K562 (cell line): ENCODE measurements at regions not wholly inside any gene's neighbourhood (a gene's known extent, or its start where the extent isn't known, plus 50 kb on each side); places are given as distances from the start of the nearest gene placed in this dataset.

Experiments
- ATAC-seq: fragments of 200-7000 bp; cut with Tn5 transposase; 3 replicates; pipeline ENCODE4 v1.9.1; 2020; ENCODE audit warnings: moderate library complexity
- BruUV-seq: library from RNA; stranded (reverse); fragments of 400-500 nt; replicated peaks from 2 replicates; lab custom pipeline; 2021; lab: Mats Ljungman, UMichigan
- CTCF ChIA-PET: fragments of 300-600 bp; formaldehyde crosslinking; extraction: SDS; loops from one replicate; lab custom pipeline; 2021; ENCODE audit warnings: low intra/inter-chr PET ratio; lab: Yijun Ruan, JAX
- POLR2A ChIA-PET: fragments of 300-600, 350-650 bp; sonication (Branson Sonifier 250); formaldehyde crosslinking; extraction: SDS; loops from one replicate; lab custom pipeline; 2021; ENCODE audit warnings: antibody characterized with exemption, inconsistent platforms; lab: Yijun Ruan, JAX
- DNase-seq, 4 experiments: peaks; one replicate each; pipeline versions ENCODE4 v3.0.0 to v3.0.0-alpha.2; 2011 to 2018; ENCODE audit warnings: low spot score in 3 of 4, mixed read lengths in 3 of 4; ENCODE audit errors: extremely low read depth in 1 of 4
- FAIRE-seq: peaks from 2 replicates; lab custom pipeline; 2011; peaks lifted over from hg19 to GRCh38; lab: Jason Lieb, UNC
- H2AFZ ChIP-seq: 2 replicates; pipeline ENCODE4 v1.6.0; 2011; ENCODE audit warnings: low read depth, low read length, control low read depth, inconsistent platforms
- H3K27ac ChIP-seq: fragments of 200-600 bp; 3 replicates; pipeline ENCODE4 v1.8.0; 2011; ENCODE audit warnings: low read depth, mild to moderate bottlenecking, control low read depth, inconsistent platforms, low read length, moderate library complexity, mixed read lengths; ENCODE audit errors: extremely low read depth
- H3K27me3 ChIP-seq, 2 experiments: fragments of 300-600 bp in 1 of 2; 2 replicates in 1 of 2; 3 replicates in 1 of 2; pipeline versions ENCODE4 v1.6.0 to v1.8.0; 2011; ENCODE audit warnings: inconsistent platforms in 2 of 2, low read length in 2 of 2, mild to moderate bottlenecking in 1 of 2, mixed read lengths in 1 of 2, moderate library complexity in 1 of 2; ENCODE audit not compliant: control insufficient read depth in 2 of 2, insufficient read depth in 2 of 2
- H3K36me3 ChIP-seq: fragments of 300-600 bp; 3 replicates; pipeline ENCODE4 v1.8.0; 2011; ENCODE audit warnings: mild to moderate bottlenecking, low read length, inconsistent platforms; ENCODE audit not compliant: control insufficient read depth, insufficient read depth
- H3K4me1 ChIP-seq, 2 experiments: fragments of 200-600 bp in 1 of 2; replicated peaks in 1 of 2; 2 replicates in 1 of 2; 3 replicates in 1 of 2; pipeline versions ENCODE4 v1.5.1 to v1.8.0; 2011; ENCODE audit warnings: inconsistent platforms in 2 of 2, low read length in 2 of 2, mild to moderate bottlenecking in 1 of 2, mixed read lengths in 1 of 2, moderate library complexity in 1 of 2; ENCODE audit not compliant: control insufficient read depth in 2 of 2, insufficient read depth in 2 of 2
- H3K4me2 ChIP-seq: 2 replicates; pipeline ENCODE4 v1.6.1; 2011; ENCODE audit warnings: low read length, control low read depth, inconsistent platforms, mixed read lengths; ENCODE audit not compliant: insufficient read depth
- H3K4me3 ChIP-seq: fragments of 200-600 bp; sonication (generic), shearing (Covaris generic); 2 replicates; pipeline ENCODE4 v1.5.1; 2016; ENCODE audit warnings: control low read depth, inconsistent platforms
- H3K79me2 ChIP-seq: fragments of 200-600 bp; 3 replicates; pipeline ENCODE4 v1.8.0; 2011; ENCODE audit warnings: low read length, inconsistent platforms; ENCODE audit not compliant: control insufficient read depth, insufficient read depth
- H3K9ac ChIP-seq, 2 experiments: 2 replicates each; pipeline versions ENCODE4 v1.6.0 to v1.6.1; 2011; ENCODE audit warnings: low read depth in 2 of 2, low read length in 2 of 2, control low read depth in 1 of 2, inconsistent platforms in 1 of 2, mild to moderate bottlenecking in 1 of 2, mixed read lengths in 1 of 2; ENCODE audit not compliant: insufficient read depth in 1 of 2
- H3K9me1 ChIP-seq: one replicate; pipeline ENCODE4 v1.6.0; 2011; ENCODE audit warnings: inconsistent platforms, mild to moderate bottlenecking, low read length, moderate library complexity; ENCODE audit not compliant: control insufficient read depth, insufficient read depth
- H3K9me3 ChIP-seq: replicated peaks from 2 replicates; pipeline ENCODE4 v1.5.1; 2011; ENCODE audit warnings: low read depth, low read length, inconsistent platforms; ENCODE audit not compliant: control insufficient read depth, insufficient read depth
- H4K20me1 ChIP-seq: replicated peaks from 2 replicates; pipeline ENCODE4 v1.6.1; 2011; ENCODE audit warnings: low read length, inconsistent platforms, mixed read lengths; ENCODE audit not compliant: control insufficient read depth, insufficient read depth
- BRD4 ChIP-seq: fragments of 200-600 bp; sonication (generic); IDR thresholded peaks from 2 replicates; pipeline ENCODE4 v1.6.1; 2017; ENCODE audit warnings: inconsistent platforms
- KHSRP ChIP-seq: fragments of 450-650 bp; IDR thresholded peaks from 2 replicates; pipeline ENCODE4 v1.6.1; 2017
- NR2F6 ChIP-seq: fragments of 450-650 bp; formaldehyde crosslinking; IDR thresholded peaks from 2 replicates; pipeline ENCODE4 v1.4.0; 2020; ENCODE audit warnings: mild to moderate bottlenecking
- NR4A1 ChIP-seq, 2 experiments: fragments of 250-450 bp in 1 of 2; fragments of 450-650 bp in 1 of 2; sonication (Bioruptor Pico) in 1 of 2; IDR thresholded peaks; 2 replicates each; pipeline versions ENCODE4 v1.4.0 to v1.6.1; 2016 to 2020; ENCODE audit warnings: mild to moderate bottlenecking in 2 of 2, missing compliant biosample characterization in 1 of 2, missing genetic modification characterization in 1 of 2, moderate library complexity in 1 of 2
- ZNF766 ChIP-seq: fragments of 200-800 bp; sonication (Bioruptor generic); conservative IDR thresholded peaks from 2 replicates; pipeline ENCODE4 v1.6.1; 2016; ENCODE audit warnings: missing genetic modification characterization, missing compliant biosample characterization
- WGBS: fragments of 100-300 bp; shearing (Covaris generic); methylation state at CpG from one replicate; pipeline ENCODE4 v1.1.6; 2016; ENCODE audit warnings: low coverage, mixed read lengths; ENCODE audit not compliant: insufficient coverage; ENCODE audit errors: missing lambda C conversion rate; 5-methylcytosine and 5-hydroxymethylcytosine counted together
- in situ Hi-C: fragments of 300-500 bp; cut with MboI; formaldehyde crosslinking; loops from 4 replicates; pipeline ENCODE4 v1.15.0; 2018; ENCODE audit warnings: inconsistent platforms, mixed read lengths
- intact Hi-C: fragments of 100-400 bp; cut with micrococcal nuclease; formaldehyde crosslinking; loops from 2 replicates; pipeline ENCODE4 v1.14.2; 2022
- TF ChIP-seq, protein P1 (sequence below): sonication (generic); formaldehyde crosslinking; IDR thresholded peaks from 2 replicates; pipeline ENCODE4 v1.9.0; 2022; ENCODE audit warnings: mild to moderate bottlenecking, missing genetic modification reagents
- TF ChIP-seq, protein P2 (sequence below): fragments of 150-350 bp; conservative IDR thresholded peaks from 2 replicates; pipeline ENCODE4 v1.6.1; 2014; ENCODE audit warnings: low read length
- TF ChIP-seq, protein P3 (sequence below): fragments of 450-650 bp; IDR thresholded peaks from 2 replicates; pipeline ENCODE4 v1.6.1; 2016; ENCODE audit warnings: low read depth

DNA sequence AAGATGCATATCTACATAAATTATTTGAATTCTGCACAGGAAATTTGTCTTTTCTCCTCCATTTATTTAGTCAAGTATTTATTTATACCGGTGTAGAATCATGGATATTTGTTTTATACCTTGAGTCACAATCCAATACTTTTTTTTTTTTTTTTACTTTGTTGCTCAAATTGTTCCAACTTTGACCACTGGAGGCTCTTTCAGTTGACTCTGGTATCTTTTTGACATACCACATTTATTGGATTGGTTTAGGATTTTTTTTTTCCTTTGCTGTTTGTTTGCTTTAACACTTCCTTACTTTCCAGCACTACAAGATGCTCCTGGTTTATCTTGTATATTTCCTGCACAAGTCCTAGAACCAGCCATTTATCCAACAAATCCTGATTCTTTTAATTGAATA, 543.1 kb upstream of the RIOK2 start (continued):
- TF ChIP-seq, protein P1, sequence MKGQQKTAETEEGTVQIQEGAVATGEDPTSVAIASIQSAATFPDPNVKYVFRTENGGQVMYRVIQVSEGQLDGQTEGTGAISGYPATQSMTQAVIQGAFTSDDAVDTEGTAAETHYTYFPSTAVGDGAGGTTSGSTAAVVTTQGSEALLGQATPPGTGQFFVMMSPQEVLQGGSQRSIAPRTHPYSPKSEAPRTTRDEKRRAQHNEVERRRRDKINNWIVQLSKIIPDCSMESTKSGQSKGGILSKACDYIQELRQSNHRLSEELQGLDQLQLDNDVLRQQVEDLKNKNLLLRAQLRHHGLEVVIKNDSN, result no peak
- no peak for TF ChIP-seq BRD4
- TF ChIP-seq, all 486 proteins: peak for 0

DNA sequence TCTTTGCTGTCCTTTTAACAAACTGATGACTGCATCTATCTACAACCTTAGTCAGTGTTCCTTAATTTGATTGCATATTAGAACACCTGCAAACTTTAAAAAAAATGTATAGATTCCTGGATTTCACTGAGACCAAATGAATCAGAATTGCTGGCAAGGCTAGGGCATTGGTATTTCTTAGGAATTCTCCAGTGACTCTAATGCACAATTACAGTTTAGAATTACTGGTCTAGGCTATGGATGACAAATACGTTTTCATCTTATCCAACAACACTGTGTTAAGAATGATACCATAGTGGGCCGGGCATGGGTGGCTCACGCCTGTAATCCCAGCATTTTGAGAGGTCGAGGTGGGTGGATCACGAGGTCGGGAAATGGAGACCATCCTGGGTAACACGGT, 545.9 kb upstream of the RIOK2 start:
- intact Hi-C loops, result no loop called here
- no peaks in the 10 kb centered on the region for H3K9me1 ChIP-seq
- DNase-seq, result no peak
- H2AFZ ChIP-seq, result no peak overlapping the region
- no peak overlapping the region for H3K4me3 ChIP-seq
- no peaks in the 10 kb centered on the region for H3K27me3 ChIP-seq
- no peaks in the 10 kb centered on the region for H3K79me2 ChIP-seq
- no peak overlapping the region for H3K4me2 ChIP-seq
- ChIA-PET CTCF (no interaction called here), POLR2A (no interaction called here)
- TF ChIP-seq ZNF766 (CRISPR knock-in tag) (no peak), NR4A1 (CRISPR knock-in tag; IDR thresholded peaks at IDR 0.05) (no peak), NR4A1 (tag; IDR thresholded peaks at IDR 0.05) (no peak), KHSRP (no peak), NR2F6 (CRISPR knock-in tag) (no peak)
- TF ChIP-seq, protein P2, sequence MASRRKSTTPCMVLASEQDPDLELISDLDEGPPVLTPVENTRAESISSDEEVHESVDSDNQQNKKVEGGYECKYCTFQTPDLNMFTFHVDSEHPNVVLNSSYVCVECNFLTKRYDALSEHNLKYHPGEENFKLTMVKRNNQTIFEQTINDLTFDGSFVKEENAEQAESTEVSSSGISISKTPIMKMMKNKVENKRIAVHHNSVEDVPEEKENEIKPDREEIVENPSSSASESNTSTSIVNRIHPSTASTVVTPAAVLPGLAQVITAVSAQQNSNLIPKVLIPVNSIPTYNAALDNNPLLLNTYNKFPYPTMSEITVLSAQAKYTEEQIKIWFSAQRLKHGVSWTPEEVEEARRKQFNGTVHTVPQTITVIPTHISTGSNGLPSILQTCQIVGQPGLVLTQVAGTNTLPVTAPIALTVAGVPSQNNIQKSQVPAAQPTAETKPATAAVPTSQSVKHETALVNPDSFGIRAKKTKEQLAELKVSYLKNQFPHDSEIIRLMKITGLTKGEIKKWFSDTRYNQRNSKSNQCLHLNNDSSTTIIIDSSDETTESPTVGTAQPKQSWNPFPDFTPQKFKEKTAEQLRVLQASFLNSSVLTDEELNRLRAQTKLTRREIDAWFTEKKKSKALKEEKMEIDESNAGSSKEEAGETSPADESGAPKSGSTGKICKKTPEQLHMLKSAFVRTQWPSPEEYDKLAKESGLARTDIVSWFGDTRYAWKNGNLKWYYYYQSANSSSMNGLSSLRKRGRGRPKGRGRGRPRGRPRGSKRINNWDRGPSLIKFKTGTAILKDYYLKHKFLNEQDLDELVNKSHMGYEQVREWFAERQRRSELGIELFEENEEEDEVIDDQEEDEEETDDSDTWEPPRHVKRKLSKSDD, result no peak
- TF ChIP-seq, protein P3, sequence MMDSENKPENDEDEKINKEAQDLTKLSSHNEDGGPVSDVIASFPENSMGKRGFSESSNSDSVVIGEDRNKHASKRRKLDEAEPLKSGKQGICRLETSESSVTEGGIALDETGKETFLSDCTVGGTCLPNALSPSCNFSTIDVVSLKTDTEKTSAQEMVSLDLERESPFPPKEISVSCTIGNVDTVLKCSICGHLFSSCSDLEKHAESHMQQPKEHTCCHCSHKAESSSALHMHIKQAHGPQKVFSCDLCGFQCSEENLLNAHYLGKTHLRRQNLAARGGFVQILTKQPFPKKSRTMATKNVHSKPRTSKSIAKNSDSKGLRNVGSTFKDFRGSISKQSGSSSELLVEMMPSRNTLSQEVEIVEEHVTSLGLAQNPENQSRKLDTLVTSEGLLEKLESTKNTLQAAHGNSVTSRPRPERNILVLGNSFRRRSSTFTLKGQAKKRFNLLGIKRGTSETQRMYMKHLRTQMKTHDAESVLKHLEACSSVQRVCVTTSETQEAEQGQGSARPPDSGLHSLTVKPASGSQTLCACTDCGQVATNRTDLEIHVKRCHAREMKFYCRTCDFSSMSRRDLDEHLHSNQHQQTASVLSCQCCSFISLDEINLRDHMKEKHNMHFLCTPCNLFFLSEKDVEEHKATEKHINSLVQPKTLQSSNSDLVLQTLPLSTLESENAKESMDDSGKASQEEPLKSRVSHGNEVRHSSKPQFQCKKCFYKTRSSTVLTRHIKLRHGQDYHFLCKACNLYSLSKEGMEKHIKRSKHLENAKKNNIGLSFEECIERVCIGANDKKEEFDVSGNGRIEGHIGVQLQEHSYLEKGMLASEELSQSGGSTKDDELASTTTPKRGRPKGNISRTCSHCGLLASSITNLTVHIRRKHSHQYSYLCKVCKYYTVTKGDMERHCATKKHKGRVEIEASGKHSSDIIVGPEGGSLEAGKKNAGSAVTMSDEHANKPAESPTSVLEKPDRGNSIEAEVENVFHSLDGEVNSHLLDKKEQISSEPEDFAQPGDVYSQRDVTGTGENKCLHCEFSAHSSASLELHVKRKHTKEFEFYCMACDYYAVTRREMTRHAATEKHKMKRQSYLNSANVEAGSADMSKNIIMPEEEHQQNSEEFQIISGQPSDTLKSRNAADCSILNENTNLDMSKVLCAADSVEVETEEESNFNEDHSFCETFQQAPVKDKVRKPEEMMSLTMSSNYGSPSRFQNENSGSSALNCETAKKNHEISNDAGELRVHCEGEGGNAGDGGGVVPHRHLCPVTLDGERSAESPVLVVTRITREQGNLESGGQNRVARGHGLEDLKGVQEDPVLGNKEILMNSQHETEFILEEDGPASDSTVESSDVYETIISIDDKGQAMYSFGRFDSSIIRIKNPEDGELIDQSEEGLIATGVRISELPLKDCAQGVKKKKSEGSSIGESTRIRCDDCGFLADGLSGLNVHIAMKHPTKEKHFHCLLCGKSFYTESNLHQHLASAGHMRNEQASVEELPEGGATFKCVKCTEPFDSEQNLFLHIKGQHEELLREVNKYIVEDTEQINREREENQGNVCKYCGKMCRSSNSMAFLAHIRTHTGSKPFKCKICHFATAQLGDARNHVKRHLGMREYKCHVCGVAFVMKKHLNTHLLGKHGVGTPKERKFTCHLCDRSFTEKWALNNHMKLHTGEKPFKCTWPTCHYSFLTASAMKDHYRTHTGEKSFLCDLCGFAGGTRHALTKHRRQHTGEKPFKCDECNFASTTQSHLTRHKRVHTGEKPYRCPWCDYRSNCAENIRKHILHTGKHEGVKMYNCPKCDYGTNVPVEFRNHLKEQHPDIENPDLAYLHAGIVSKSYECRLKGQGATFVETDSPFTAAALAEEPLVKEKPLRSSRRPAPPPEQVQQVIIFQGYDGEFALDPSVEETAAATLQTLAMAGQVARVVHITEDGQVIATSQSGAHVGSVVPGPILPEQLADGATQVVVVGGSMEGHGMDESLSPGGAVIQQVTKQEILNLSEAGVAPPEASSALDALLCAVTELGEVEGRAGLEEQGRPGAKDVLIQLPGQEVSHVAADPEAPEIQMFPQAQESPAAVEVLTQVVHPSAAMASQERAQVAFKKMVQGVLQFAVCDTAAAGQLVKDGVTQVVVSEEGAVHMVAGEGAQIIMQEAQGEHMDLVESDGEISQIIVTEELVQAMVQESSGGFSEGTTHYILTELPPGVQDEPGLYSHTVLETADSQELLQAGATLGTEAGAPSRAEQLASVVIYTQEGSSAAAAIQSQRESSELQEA, result no peak
- in situ Hi-C loops, result no loop called here
- no peaks in the 10 kb centered on the region for H4K20me1 ChIP-seq
- H3K9ac ChIP-seq, result no peak overlapping the region
- H3K36me3 ChIP-seq, result no peaks in the 10 kb centered on the region
- no peaks in the 10 kb centered on the region for H3K4me1 ChIP-seq
- H3K27ac ChIP-seq, result no peak overlapping the region
- no peak for FAIRE-seq
- ATAC-seq, result no peak
- no TSS peak for BruUV-seq
- H3K9me3 ChIP-seq, result no peaks in the 10 kb centered on the region
- 0% methylated on average over 5 of the region's 7 CpGs for WGBS
